ENCODE measurements at regions not wholly inside any gene's neighbourhood (a gene's known extent, or its start where the extent isn't known, plus 50 kb on each side); places are given as distances from the start of the nearest gene placed in this dataset.
"Not testable (repeated sequence)": the region's sequence is repeated elsewhere in the genome, so short reads cannot be mapped to it uniquely, and the experiment has no call there.

DNA sequence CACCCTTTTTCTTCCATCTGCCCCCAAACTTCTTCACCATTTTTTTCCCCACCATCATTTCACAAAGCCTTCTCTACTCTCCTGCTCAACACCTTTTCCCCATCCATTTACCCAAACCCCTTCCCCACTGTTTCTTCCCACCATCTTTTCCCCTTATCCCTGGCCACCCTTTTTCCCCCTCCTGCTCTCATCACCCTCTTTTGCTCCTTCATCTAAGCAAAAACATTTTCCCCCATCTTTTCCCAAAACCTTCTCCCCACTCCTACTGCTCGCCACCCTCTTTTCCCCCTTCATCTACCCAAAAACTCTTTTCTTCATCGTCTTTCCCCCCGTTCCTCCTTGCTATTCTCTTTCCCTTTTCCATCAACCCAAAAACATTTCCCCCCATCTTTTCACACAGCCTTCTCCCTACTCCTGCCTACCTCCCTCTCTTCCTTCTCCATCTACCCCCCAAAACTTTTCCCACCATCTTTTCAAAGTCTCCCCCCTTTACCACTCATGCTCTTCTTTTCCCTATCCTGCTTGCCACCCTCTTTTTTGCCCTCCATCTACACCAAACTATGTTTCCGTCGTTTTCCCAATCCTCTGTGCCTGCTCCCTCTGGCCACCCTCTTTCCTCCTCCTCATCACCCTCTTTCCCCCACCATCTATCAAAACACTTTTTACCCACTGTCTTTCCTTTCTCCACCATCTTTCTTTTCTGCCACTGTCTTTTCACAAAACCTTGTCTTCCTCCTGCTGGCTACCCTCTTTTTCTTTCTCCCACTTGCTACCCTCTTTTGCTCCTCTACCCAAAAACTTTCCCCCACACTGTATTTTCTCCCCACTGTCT, 205.8 kb upstream of the WSB1 start:
- DNase-seq (ENCODE audit: low read depth): no peak
- H3K4me3 ChIP-seq (ENCODE audit: low read depth, low read length): peak overlapping the region; percentile 29
- TF ChIP-seq, protein P1, sequence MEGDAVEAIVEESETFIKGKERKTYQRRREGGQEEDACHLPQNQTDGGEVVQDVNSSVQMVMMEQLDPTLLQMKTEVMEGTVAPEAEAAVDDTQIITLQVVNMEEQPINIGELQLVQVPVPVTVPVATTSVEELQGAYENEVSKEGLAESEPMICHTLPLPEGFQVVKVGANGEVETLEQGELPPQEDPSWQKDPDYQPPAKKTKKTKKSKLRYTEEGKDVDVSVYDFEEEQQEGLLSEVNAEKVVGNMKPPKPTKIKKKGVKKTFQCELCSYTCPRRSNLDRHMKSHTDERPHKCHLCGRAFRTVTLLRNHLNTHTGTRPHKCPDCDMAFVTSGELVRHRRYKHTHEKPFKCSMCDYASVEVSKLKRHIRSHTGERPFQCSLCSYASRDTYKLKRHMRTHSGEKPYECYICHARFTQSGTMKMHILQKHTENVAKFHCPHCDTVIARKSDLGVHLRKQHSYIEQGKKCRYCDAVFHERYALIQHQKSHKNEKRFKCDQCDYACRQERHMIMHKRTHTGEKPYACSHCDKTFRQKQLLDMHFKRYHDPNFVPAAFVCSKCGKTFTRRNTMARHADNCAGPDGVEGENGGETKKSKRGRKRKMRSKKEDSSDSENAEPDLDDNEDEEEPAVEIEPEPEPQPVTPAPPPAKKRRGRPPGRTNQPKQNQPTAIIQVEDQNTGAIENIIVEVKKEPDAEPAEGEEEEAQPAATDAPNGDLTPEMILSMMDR (IDR thresholded peaks at IDR 0.05; ENCODE audit: control insufficient read depth, extremely low read depth, insufficient read depth): no peak

DNA sequence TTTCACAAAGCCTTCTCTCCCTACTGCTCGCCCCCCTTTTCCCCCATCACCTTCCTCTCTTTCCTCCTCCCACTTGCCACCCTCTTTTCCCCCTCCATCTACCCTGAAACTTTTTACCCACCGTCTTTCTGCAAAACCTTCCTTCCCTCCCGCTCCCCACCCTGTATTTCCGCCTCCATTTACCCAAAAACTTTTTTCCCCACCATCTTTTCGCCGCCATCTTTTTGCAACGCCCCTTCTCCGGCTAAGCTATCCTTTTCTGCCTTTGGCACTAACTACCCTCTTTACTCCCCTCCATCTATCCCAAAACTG, 205.2 kb upstream of the WSB1 start:
- H3K4me3 ChIP-seq (ENCODE audit: low read depth, low read length): peak overlapping the region; percentile 29
- TF ChIP-seq, protein P1 (IDR thresholded peaks at IDR 0.05; ENCODE audit: control insufficient read depth, extremely low read depth, insufficient read depth): no peak
- no peak for DNase-seq (ENCODE audit: low read depth)

DNA sequence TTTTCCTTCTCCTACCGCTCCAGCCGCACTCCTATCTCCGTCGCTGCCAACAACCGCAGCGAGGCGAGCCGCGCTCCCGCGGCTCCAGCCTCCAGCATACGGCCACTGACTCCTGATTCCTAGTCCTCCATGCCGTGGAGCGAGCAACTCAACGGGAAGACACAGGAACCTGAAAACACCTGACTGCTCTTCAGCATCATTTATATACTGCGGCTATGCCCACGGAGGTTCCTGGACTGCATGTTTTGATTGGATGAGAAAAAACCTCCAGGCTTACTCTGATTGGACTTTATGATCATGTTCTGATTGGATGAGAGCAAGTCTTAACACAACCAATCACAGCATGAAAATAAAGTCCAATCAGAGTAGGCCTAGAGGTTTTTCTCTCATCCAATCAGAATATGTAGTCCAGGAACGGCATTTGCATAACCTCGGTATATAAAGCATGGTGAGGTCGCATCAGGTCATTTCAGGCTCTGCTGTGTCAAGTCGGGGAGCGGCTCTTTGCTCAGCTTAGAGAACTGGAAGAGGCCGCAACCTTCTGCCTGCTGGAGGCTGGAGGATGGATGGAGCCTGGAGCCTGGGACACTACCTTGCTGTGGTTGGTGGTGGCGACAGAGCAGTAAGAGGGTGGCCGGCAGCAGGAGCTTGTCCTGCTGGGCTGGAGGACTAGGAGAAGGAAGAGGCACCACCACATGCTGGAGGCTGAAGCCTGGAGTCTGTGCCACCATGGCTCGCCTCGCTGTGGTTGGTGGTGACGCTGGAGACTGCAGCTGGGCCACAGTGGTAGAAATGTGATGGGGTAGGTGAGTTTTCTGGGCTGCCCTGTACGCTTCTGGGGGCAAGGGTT, 204.6 kb upstream of the WSB1 start:
- H3K4me3 ChIP-seq (ENCODE audit: low read depth, low read length): peak overlapping the region; percentile 29
- not testable (repeated sequence) for DNase-seq (ENCODE audit: low read depth)

DNA sequence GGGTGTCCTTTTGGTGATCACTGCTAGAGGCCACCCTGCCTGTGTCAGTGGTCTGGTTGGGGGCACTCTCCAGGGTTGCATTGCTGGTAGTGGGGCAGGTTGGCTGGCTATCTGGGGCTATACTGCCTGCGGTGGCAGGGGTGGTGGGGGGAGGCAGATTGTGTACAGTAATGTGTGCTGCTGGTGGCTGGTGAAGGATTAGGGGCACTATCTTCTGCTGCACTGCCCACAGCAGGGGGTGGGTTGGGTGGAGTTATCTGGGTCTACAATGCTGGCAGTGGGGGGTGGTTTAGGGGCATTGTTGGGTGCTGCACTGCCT, 204.0 kb upstream of the WSB1 start:
- no peak for DNase-seq (ENCODE audit: low read depth)
- peak overlapping the region; percentile 21 for H3K4me3 ChIP-seq (ENCODE audit: low read depth, low read length)
- TF ChIP-seq, protein P1 (IDR thresholded peaks at IDR 0.05; ENCODE audit: control insufficient read depth, extremely low read depth, insufficient read depth): no peak

DNA sequence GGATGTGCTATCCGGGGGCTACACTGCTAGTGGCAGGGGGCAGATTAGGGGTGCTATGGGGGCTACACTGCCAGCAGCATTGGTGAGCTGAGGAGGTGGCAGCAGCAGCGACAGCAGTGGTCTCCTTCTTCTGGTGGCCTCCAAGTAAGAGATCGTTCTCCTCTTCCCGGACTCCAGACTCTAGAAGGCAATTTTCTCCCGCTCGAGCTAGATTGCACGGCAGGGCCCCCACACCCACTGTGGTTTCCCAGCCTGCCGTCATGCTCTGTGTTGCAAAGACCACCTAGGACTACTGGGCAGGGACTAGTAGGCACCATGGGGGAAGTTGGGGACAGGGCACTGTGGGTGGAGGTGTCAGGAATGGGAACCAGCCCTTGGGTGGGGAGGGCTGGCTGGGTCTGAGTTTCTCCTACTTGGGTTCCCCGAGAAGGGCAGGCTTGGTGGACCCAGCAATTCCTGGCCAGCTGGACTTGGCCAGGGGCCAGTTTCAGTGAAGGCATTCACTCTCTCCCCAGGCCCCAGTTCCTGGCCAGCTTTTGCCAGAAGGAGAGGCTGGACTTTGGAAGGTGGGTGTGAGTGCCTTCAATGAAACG, 203.4 kb upstream of the WSB1 start:
- 0 out of 2 replicates have a peak overlapping the region, but pooled peaks have one; percentile 15 for H3K4me3 ChIP-seq (ENCODE audit: low read depth, low read length)
- not testable (repeated sequence) for DNase-seq (ENCODE audit: low read depth)

DNA sequence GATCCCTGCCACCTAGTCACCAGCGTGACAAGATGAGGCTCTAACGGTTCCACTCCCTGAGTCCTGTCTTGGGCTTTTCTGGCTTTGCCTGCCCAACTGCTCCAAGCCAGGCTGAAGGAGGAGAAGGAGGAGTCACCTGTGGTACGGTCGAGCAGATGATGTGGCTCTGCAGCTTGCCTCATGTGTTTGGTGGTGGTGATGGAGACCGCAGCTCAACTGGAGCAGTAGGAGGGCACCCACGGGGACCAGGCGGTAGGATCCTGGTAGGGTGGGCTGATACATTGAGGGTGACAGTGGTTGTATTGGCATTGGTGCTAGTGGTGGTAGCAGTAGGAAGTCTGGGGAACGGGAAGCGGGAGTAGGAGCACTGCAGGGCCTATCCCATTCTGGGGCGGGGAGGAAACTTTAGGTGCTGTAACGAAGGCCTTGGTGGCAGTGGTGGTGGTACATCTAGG, 202.8 kb upstream of the WSB1 start:
- TF ChIP-seq, protein P1 (IDR thresholded peaks at IDR 0.05; ENCODE audit: control insufficient read depth, extremely low read depth, insufficient read depth): no peak
- no peak overlapping the region for H3K4me3 ChIP-seq (ENCODE audit: low read depth, low read length)
- no peak for DNase-seq (ENCODE audit: low read depth)

DNA sequence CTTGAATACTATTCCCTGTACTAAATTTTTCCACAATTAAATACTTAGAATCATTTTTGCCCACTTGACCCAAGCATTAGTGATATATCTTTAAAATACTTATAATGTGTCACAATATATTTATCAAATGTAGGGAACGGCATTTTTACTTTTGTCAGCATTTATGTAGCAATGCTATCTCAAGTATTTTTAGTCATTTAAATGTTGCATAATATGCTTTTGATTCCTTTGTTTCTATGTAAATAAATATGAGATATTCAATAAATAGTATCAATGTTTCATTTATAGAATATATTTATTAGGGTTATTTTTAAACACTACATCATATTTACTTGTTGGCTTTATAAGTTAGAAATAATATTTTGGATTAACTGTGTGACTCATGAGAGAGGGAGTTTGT, 199.7 kb upstream of the WSB1 start:
- not testable (repeated sequence) for DNase-seq (ENCODE audit: low read depth); H3K4me3 ChIP-seq (ENCODE audit: low read depth, low read length)

DNA sequence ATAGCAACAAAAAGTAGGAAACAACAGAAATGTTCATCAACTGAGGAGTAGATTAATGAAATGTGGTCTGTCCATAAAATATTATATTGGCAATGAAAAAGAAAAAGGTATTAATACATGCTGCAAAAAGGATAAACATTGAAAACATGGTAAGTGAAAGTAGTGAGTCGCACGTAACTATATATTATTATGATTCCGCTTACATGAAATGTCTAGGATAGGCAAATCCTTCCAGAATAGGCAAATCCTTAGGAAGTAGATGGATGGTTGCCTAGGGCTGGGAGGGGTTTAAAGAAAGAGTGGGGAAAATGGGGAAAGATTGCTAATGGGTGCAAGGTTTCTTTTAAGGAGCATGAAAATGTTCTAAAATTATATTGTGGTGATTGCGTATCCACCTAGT, 198.1 kb upstream of the WSB1 start:
- DNase-seq (ENCODE audit: low read depth); H3K4me3 ChIP-seq (ENCODE audit: low read depth, low read length): not testable (repeated sequence)

DNA sequence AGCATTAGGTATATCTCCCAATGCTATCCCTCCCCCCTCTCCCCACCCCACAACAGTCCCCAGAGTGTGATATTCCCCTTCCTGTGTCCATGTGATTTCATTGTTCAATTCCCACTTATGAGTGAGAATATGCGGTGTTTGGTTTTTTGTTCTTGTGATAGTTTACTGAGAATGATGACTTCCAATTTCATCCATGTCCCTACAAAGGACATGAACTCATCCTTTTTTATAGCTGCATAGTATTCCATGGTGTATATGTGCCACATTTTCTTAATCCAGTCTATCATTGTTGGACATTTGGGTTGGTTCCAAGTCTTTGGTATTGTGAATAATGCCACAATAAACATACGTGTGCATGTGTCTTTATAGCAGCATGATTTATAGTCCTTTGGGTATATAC, 194.6 kb upstream of the WSB1 start:
- not testable (repeated sequence) for H3K4me3 ChIP-seq (ENCODE audit: low read depth, low read length); DNase-seq (ENCODE audit: low read depth)

DNA sequence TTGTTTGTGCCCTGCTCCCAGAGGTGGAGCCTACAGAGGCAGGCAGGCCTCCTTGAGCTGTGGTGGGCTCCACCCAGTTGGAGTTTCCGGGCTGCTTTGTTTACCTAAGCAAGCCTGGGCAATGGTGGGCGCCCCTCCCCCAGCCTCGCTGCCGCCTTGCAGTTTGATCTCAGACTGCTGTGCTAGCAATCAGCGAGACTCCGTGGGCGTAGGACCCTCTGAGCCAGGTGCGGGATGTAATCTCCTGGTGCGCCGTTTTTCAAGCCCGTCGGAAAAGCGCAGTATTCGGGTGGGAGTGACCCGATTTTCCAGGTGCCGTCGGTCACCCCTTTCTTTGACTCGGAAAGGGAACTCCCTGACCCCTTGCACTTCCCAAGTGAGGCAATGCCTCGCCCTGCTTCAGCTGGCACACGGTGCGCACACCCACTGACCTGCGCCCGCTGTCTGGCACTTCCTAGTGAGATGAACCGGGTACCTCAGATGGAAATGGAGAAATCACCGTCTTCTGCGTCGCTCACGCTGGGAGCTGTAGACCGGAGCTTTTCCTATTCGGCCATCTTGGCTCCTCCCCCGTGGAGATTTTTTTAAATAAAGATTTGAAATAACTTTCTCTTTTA, 189.2 kb upstream of the WSB1 start:
- not testable (repeated sequence) for DNase-seq (ENCODE audit: low read depth)
- peak overlapping the region; percentile 26 for H3K4me3 ChIP-seq (ENCODE audit: low read depth, low read length)
